Activated CD4-positive, alpha-beta T cell treated with anti-CD3 and anti-CD28 coated beads, Interleukin-2, amount 50 U/mL, for 48 hours (primary cell): ENCODE measurements at regions not wholly inside any gene's neighbourhood (a gene's known extent, or its start where the extent isn't known, plus 50 kb on each side); places are given as distances from the start of the nearest gene placed in this dataset.

Experiments
- DNase-seq, 2 experiments: peaks; one replicate each; pipeline ENCODE4 v3.0.0-alpha.2; 2020

DNA sequence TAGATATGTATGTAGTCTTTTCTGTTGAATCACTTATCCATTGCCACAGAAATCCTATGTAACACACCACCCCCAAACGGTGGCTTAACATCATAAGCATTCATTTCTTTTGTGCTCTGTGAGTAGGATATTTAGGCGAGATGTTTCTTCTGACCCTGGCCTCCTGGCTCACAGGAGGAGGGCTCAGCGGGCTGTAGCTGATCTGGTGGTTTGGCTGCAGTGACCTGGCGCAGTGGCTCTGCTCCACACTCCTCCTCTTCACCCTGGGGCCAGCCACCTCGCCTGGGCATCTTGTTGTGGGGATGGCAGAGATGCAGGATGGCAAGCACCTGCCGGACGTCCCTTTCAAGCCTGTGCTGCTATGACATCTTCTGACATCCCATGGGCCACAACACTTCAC is 147.1 kb upstream of the IRS2 start:
- DNase-seq: no peak

DNA sequence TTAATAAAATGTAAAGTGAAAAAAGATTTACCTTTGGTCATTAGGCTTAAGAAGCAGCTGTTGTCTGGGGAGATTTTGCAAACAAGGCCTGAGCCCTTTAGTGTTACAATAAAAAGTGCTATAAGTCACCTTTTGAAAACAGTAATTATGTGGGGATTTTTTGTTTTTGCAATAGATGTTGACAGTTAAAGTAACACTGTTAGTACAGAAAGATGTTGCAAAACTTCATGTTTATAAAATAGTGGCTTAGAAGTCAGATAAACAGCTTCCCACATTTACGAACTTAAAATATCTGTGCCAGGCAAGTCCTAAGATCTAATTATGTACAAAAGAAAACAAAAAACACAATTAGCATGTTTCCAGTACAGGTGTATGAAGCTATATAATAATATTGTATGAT is 138.0 kb upstream of the IRS2 start:
- DNase-seq: no peak

DNA sequence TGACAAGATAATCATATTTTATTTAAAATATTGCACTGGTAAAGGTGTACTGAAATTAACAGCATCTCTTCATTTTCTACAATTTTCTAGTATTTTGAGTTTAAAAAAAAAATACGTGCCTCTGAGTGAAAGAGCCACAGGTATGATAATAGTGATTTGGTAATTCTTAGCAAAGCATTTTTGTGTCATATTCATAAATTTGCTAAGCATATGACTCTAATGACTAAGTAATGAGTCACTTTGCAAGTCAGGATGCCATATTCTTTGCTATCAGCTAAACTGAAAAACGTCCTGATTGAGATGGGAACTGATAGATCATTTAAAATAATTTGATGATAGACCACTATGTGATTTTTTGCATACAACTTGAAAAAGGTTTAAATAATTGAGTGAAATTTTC is 136.1 kb upstream of the IRS2 start:
- DNase-seq: no peak

DNA sequence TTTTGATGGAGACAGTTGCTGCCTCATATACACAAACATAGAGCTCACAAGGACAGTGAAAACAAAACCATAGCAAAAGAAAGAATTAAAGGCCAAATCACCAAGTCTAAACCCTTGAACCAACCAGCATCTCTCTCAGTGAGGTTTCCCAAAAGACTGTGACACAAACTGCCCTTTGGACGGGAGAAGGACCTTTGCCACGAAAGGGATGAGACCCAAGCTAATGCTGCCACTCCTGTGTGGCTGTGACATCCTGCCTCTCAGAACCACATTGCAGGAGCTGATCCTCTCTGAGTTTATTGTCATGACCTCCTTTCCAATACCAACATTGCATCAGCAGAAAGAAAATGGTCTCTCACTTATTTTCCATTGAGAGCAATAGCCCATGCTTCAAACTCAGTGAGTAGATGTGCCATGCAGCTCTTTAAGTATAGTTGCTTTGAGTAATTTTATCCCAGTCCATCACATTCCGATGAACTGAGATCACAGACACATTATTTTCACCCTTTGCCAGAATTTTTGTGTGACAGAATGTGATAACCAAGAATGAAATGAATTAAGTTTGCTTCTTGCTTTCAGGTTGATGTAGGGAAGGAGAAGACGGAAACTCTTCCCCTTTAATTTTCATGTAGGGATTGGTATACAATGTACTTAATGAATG is 133.5 kb upstream of the IRS2 start:
- no peak for DNase-seq

DNA sequence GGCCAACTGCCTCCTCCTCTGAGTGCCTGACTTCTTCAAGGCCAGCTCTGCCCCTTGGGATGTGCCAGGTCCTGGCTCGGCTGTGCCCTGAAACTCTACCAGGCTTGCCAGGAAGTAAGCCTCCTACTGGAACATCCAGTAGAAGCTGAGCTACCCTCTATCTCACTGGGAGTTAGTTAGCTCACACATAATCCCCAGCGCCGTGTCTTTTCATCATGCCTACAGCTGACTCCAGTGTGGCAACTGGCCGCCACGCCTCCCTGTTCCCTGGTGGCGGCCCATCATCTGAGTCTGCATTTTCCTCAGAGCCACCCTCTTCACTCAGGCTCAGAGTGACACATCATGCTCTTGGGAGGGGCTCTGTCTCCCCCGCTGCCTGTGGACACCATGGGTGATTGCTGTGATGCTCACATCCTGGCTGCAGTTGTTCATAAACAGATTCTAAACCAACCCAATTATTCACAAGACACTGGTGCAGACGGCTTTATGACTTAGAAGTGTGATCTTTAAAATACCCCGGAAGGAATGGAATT is 131.9 kb upstream of the IRS2 start:
- DNase-seq: no peak

DNA sequence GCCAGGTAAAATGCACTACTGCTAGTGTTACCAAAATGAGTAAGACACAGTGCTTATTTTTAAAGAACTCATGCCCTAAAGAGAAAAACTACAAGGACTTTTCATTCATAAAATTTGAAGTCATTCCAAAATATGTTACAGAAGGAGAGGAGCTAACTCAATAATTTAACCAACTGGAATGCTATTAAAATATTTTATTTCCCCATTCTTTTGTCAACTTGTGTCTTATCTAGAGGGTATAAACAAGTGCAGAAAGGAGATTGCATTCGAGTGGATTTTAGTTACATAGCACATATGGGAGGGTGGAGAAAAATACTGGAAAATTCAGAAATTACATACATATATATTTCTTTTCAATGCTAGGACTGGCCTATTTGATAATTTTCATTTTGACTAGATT is 131.0 kb upstream of the IRS2 start:
- no peak for DNase-seq

DNA sequence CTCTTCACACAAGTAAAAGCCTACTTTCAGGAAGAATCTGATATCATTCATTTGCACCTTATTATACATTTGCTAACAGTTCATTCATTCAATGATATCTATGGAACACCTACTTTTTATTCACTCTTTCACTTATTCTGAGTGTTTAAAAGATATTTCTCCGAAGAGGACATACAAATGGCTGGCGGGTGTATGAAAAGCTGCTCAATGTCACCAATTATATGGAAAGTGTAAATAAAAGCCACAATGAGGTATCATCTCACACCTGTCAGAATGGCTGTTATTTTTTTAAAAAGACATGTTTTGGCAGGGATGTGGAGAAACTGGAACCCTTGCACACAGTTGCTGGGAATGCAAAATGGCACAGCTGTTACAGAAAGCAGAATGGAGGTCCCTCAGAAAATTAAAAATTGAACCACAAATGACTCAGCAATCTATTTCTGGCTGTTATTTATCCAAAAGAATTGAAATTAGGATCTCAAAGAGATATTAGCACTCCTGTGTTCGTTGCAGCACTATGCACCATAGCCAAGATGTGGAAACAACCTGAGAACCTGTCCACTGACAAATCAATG is 127.6 kb upstream of the IRS2 start:
- DNase-seq: no peak

DNA sequence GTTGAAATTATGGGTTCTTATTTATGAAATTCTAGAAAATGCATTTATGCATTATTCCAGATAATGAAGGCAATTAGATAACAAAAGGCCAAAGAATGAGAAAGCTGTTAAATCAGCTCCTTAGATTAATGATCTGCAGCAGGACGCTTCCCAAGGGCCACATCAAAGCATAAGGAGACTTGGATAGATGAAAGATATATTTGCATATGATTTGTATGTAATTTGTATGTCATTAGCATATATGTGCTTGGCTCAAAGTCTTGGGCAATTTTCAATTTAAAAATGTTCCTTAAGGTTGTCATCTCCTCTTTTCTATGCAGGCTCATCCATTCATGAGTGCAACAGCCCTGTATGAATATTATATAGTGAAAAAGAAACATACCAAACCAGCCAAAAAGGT is 126.8 kb upstream of the IRS2 start:
- DNase-seq: no peak

DNA sequence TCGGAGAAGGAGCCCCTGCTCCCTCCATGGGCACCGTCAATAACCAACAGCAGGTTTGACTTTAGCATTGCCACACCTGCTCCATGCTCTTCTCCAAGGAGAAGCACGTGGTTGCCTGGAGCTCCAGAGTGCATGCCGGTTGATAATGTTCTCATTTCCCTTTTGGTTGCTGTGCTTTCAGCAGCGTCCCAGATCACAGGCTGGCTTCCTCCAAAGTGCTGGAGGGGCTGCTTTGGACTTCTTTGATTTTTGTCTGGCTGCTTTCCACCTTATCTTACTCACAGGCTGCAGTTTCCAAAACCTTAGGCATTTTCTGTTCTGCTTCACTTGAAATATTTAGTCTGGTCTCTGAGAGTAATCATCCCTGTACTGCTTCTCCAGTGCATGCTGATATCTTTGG is 123.8 kb upstream of the IRS2 start:
- no peak for DNase-seq

DNA sequence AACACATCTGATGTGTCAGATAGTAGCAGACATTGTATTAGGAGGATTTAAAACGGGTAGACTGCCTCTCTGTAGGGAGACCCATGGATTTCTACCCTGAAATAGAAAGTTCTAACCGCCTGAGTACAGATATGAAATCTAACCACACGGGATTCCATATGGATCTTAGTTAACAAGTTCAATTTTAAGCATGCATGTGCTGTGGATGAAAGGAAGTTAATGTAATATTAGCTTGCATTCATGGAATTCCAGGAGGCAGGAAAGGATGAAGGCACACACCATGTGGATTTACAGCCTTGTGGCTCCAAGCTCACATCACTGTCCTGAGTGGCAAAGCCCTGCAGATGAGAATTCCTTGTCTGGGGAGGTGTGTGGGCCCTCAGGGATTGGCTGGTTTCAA is 120.6 kb upstream of the IRS2 start:
- DNase-seq: no peak

DNA sequence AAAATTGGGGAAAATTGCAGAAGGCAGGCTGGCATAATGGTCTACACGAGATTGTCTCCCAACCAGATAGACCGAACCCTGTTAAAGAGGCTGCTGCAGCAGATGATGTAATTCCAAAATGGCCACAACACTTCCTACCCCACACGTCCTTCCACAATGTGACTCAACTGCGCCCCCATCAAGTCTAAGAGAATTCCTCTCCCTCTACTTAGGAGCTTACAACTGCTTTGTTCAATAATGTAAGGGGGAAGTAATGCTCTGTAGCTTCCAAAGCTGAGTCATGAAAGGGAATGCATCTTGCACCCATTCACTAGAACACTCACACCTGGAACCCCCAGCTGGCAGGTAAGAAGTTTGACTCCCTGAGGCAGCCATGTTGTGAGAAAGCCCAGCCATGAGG is 117.8 kb upstream of the IRS2 start:
- no peak for DNase-seq

DNA sequence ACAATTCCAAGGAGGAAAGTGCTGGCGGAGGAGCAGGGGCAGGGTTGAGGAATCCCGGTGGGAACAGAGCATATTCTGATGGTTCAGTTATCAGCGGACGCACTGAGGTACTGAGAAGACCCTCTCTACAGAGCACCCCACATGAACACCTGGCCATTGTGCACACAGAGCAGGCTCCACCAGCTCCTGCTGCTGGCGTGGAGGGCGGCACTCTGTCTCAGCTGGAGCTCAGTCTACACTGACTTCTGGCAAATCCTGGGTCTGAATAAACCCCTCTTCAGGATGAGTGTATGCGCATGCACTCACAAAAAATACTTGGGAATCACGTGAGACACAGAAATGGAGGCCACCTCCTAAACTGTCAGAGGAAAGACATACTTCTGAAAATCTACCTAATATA is 114.4 kb upstream of the IRS2 start:
- DNase-seq: no peak

DNA sequence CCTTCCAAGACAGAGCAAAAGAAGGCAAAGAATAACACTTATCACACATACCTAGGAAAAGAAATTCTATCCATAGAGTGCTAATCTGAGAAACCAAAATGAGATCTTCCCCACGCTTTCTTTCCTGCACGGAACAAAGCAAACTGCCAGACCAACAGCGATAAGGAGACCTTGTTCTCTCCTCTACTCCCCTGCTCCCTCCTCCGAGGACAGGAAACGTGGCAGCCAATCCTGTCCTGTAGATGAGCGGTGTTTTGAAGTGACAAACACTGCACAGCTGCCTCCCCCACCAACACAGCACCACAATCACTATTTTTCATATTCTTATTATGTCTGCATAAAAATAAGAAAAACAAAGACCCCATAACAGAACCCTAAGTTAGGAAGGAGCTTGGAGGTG is 113.9 kb upstream of the IRS2 start:
- DNase-seq: no peak

DNA sequence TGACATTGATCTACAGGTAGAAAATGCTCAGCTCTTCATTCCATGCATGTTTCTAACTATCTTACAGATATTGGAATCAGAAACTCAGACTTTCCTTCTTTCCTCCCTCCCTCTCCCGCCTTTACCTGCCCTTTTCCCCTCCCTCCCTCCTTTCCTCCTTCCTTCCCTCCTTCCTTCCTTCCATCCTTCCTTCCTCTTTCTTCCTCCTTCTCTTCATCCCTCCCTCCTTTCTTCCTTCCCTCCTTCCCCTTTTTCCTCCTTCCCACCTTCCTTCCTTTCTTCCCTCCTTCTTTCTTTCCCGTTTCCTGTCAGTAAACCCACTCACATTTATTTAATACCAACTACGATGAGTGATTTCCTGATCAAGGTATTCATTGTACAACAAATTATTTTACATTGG is 113.4 kb upstream of the IRS2 start:
- DNase-seq: no peak

DNA sequence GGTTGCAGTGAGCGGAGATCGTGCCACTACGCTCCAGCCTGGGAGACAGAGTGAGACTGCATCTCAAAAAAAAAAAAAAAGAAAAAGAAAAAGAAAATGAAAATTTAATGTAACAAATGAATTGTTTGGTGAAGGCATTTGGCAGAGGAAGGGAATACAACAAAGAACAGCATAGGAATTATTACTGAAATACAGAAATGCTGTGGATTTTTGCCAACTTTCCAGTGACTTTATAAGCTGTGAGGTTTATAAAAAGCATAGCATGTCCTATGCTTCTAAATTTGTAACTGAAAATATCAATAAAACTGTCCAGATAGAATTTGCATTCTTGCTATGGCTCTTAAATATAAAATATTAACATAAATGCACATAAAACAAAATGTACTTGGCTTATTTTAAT is 112.9 kb upstream of the IRS2 start:
- DNase-seq: no peak

DNA sequence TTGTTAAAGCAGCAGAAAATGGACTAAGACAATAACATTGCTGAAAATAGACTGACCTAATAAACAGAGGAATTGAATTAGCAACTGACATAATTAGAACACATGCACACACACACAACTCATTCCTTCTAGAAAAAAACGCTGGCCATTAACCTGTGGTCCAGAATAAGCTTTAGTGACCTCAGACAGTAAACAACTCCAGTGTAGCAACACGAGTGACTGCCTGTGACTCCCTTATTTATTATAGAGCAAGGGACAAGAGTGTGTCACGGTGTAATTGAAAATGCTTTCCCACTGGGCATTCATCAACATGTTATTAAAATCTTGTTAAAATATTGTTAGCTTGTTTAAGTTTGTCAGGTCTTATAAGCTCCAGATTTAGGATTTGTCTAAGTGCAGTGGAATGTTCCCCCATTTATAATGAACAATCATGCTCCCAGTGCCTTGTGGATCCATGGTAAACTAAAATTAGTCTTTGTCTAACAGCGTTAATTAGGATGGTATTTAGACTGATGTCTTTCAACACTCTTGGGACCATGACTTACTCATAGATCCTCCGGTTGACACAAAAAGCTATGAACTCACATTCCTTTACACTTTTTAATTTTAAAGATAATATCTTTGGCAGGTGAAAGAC is 111.7 kb upstream of the IRS2 start:
- no peak for DNase-seq

DNA sequence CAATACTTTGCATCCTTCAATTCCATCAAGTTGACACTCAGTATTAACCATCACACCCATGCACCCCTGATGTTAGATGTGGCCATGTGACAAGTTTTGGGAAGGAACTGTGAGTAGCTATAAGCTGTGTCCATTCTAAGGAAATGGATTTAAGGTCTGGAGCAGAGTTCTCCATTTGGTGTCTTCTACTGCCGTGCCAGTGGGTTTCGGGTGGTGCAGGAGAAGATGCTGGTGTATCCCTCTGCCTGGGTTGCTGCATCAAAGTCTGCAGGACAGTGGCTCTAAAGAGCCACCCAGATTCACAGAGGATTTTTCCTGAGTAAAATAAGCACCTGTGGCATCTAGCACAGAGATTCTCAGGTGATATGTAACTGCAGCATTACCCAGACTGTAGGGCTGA is 105.7 kb upstream of the IRS2 start:
- DNase-seq: no peak

DNA sequence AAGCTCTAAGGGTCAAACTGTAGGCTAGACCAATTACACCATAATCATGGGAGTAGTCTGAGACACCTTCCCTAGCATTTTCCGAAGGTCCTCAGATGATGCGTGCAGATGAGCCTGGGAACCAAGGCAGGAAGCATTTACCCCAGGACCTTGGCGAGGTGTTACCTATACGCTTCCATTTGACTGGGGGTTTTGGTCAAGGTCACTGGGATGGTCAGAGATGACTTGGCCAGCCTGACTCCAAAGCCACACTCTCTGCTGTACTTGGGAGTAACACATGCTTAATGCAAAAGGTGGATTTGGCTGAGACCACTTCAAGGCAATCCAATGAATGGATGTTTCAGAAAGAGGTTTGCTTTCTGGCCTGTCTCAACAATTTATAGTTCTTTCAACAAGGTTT is 98.9 kb upstream of the IRS2 start:
- DNase-seq: no peak

DNA sequence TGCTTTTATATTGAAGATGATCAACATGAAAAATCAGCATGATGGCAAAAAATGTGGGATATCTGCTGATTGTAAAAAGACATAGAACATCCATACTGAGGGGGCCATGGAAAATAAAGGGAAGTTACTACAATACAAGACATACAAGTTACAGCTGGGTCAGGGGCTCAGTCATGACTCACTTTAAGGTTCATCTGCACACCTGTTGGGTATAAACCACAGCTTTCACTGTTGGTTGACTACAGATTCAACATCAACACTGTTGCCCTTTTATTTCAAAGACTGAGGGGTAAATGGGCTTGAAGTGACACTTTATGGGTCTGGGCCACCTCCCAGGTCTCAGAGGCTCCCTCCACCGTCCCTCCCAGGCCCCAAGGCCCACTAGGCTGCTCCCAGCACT is 98.1 kb upstream of the IRS2 start:
- no peak for DNase-seq

DNA sequence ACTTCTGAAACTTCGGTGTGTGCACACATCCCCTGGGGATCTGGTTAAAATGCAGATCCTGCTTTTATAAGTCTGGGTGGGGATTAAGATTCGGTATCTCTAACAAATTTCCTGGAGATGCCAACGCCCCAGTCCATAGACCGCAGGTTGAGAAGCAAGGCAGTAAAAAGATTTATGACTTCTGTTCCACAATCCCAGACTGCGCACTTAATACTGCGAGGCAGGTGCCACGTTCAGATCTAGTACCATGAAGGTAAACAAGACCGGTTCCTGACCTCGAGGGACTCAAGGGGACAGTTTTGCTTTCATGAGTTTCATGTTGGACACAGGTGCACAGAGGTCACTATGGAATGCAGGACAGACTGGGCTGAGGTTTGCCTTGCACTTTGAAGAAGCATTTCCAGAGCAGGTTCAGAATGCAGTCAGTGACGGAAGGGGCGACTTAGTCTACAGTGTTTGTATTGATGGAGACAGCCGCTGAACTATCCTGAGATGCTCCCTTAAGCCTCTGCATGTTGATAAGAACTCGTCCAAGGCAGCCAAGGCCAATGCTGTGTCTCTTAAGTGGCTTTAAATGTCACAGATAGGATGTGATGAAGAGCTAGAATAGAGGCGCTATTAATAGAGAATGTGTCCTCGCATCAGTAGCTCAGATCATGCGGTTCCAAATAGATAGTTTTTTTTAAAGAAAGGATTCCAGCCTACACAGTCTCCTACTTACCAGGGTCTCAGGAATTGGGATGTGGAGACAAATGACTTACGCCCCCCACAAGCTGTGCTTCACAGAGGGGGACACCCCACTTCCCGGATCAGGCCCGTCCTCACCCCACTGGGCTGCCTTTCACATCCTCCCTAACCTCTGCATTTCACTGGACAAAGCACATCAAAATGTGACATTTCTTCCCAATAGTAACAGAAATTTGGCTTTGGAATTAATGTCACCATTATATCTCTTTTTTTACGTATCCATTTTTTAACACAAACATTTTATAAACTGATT is 97.1 kb upstream of the IRS2 start:
- DNase-seq: no peak

DNA sequence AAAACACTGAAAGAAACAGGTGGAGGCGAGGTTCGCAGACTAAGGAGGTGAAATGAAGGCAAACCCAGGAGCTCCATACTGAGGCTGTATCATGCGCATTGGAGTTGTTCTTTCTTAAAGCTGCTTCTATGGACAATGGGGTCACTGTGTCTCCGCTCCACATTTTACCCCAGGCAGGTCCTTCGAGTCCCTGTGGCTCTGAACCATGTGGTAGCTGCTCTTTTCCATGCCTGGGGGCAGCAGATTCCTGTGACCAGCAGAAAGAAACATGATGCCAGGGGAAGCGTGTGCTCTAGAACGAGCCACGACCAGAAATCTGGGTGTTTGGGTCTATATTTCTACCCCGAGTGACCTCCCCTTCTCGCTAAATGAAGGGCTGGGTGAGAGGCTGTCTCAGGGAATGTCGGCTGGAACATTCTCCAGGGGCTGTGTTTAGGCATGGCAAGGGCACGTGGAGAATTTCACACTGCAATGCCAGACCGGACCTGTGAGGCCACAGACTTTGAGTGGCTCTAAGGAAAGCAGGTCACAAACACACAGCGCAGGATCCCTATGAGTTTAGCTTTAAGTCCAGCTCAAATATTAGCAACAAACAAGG is 95.7 kb upstream of the IRS2 start:
- DNase-seq: no peak

DNA sequence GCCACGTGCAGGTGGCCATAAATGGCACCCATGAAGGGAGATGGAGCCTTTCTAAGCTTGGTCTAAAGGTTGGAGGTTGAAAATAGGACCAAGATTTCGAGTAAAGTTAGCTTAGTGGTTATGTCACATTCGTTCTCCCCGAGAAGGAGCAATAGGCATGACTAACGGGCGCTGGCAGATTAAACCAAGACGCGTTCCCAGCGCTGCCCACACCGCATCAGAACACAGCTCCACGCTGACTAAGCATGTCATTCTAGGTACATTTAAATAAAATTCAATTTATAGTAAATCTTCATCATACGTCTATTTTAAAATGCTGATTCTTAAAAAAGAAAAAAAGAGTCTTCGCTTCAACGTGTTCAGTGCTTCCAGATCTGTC is 95.0 kb upstream of the IRS2 start:
- no peak for DNase-seq
